ENCODE measurements at regions not wholly inside any gene's neighbourhood (a gene's known extent, or its start where the extent isn't known, plus 50 kb on each side); places are given as distances from the start of the nearest gene placed in this dataset.
"Not testable (repeated sequence)": the region's sequence is repeated elsewhere in the genome, so short reads cannot be mapped to it uniquely, and the experiment has no call there.

DNA sequence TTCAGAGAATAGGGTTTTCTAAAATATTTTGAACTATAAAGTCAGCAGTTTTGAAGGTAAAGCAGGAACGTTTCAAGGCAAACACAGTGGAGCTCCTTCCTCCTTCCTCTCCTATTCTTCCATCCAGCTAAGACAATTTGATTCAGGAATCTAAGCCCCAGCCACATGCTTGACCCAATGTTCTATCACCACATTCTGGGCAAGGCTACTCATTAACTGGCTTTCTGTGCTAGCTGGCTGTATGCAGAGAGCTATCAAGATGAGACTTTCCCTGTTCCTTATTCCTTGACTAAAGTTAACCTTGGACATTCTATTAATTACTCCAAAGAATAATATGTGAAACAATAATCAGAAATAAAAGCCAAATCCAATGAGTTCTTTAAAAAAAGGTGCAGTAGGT lies 266.9 kb downstream of the NOVA1 start:
- H3K27me3 ChIP-seq, result no peaks in the 10 kb centered on the region
- DNase-seq, result no peak

DNA sequence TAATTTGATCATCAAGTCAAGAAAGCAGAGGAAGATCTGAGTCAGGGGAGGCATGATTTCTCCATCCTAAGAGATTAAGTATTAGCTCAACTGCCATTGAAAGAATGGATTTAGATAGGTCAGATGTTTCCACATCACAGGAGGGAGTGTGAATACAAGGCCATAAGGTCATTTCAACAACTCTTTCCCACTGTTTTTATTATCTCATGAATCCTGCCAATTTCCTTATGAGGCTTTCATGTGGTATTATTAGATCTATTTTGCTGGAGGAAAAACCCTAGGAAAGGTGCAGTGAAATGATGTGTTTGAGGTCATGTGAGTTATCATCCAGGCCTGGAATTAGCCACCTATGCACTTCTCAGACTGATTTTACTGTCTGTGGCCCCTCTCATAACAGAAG lies 269.0 kb downstream of the NOVA1 start:
- no peaks in the 10 kb centered on the region for H3K9me3 ChIP-seq
- no peaks in the 10 kb centered on the region for H3K36me3 ChIP-seq
- no peak for DNase-seq
- H3K27me3 ChIP-seq, result no peaks in the 10 kb centered on the region
- no peak overlapping the region for H3K4me3 ChIP-seq

More for the DNA sequence above, 266.9 kb downstream of the NOVA1 start:
- H3K36me3 ChIP-seq, result no peaks in the 10 kb centered on the region
- no peak overlapping the region for H3K4me3 ChIP-seq
- H3K9me3 ChIP-seq, result no peaks in the 10 kb centered on the region

DNA sequence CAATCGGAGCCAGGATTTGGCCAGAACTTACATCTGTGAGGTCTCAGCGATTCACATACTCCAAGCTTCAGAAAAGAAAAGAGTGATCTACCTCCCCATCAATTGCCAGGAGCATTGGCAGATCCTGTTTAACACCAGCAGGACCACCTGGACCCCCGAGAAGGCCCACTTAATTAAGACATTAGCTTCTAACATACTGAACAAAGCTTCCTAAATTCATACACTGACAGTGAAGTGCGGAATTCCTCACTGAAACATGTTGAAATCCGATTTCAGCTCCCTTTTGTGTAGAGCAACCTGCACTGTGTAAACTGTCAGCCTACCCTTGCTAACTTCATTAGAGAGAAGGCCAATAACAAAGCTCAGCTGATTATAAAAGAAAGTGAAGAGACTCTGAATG lies 274.0 kb downstream of the NOVA1 start:
- H3K9me3 ChIP-seq, result no peaks in the 10 kb centered on the region
- H3K27me3 ChIP-seq, result no peaks in the 10 kb centered on the region
- no peak overlapping the region for H3K4me3 ChIP-seq
- no peaks in the 10 kb centered on the region for H3K36me3 ChIP-seq
- DNase-seq, result no peak

DNA sequence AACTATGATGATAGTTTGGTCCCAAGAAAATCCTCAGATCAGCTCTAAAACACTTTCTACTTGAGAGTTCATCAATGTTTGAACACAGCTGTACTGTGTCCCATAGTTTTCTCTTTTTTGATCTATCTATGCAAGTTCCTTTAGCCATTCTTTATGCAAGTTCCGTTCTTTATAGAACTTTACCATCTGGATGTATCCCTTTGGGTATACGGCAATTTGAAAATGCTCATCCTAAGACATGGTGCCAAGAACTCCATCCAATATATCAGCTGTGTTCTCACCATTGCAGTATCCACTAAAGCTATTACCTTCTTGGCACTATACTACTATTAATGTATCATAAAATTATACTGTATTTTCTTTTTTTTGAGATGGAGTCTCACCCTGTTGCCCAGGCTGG lies 276.9 kb downstream of the NOVA1 start:
- Histone ChIP-seq H3K4me3 (no peak overlapping the region), H3K36me3 (no peaks in the 10 kb centered on the region), H3K9me3 (no peaks in the 10 kb centered on the region), H3K27me3 (no peaks in the 10 kb centered on the region)
- DNase-seq, result no peak

DNA sequence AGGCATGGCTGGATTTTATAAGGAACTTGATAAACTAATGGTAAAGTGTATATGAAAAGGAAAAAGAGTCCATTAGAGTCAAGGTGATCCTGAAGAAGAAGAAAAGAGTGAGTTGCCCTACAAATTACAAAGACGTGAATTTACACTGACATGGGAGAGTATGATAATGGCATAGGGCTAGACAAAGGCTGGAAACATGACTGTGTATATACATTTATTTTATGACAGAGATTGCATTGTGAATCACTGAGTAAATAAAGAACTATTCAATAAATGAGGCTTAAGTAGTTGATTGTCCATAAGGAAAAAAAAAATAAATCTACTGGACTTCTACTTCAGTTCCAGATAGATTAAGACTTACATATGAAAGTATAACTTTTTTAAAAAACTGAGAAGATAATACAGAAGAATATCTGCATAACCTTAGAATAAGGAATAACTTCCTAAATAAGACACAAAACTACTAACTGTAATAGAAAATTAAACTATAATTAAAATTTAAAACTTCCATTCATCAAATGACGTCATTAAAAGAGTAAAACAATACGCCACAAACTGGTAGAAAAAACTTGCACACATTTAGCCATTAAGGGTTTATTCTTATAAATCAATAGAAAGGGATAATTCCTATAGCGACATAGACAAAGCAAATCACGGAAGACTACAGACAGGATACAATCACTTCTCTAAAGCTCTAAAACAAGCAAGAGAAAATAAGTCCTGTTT lies 278.5 kb downstream of the NOVA1 start:
- no peaks in the 10 kb centered on the region for H3K27me3 ChIP-seq
- H3K4me3 ChIP-seq, result no peak overlapping the region
- no peak for DNase-seq
- no peaks in the 10 kb centered on the region for H3K9me3 ChIP-seq
- no peaks in the 10 kb centered on the region for H3K36me3 ChIP-seq

DNA sequence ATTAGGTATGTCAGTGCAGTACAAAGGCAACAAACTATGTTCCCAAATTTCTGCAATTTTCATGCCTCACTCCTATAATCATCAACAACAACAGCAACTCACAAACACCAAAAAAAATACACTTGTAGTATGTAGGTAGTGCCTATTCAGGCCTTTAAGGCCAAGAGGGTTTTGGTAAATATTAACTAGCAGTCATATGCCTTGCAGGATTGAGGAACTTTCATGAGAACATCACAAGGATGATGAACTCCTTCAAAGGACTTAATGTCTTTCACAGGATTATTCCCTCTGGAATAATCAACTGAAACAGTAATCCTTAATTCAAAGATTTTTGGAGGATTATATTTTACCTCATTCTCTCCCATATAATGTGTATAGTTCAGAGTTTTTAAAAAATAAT lies 293.8 kb downstream of the NOVA1 start:
- DNase-seq, result no peak
- Histone ChIP-seq H3K36me3 (no peaks in the 10 kb centered on the region), H3K27me3 (no peaks in the 10 kb centered on the region), H3K9me3 (no peaks in the 10 kb centered on the region), H3K4me3 (no peak overlapping the region)

DNA sequence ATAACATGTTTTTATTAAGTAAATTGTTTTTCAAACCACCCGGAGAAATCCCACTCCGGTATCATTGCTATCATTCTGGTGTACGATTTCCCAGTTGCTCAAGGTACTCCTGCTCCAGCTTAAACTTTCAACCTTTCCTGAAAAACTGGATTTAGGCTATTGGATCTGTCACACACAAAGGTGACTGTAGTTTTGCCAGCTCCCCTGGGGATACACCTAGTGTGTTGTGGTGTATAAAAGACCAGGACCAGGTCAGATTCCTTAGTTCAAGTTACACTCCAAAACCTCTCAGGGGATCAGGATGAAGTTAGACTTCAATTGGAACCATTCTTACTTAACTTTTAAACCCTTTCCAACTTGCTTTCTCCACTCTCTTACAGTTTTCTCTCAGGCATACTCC lies 303.9 kb downstream of the NOVA1 start:
- no peak overlapping the region for H3K4me3 ChIP-seq
- DNase-seq, result no peak
- no peaks in the 10 kb centered on the region for H3K9me3 ChIP-seq
- H3K27me3 ChIP-seq, result no peaks in the 10 kb centered on the region
- H3K36me3 ChIP-seq, result no peaks in the 10 kb centered on the region

DNA sequence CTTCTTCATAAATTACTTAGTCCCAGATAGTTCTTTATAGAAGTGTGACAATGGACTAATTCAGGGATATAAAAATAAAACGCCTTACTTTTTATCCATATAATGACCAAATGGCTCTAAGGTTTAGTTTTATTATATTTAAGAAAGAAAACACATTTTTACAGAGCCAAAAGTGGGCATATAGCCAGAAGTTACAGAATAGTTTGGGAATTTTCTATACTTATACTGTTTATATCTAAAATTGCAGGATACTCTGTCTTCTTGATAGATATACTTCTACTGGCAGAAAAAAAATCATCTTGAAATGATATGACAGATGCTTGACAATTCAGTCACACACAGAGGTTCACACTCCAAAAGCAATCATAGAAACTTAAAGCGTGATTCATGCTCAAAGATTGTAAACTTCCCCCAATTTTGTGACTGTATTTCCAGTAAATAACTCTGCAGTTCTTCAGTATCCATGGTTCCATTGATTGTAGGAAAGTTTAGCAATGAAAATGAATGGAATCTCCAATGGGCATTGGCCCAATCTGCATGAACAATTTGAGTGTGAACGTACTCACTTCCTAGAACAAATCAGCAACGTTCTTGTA lies 307.8 kb downstream of the NOVA1 start:
- Histone ChIP-seq H3K27me3 (no peaks in the 10 kb centered on the region), H3K36me3 (no peaks in the 10 kb centered on the region), H3K4me3 (no peak overlapping the region), H3K9me3 (no peaks in the 10 kb centered on the region)
- DNase-seq, result no peak

DNA sequence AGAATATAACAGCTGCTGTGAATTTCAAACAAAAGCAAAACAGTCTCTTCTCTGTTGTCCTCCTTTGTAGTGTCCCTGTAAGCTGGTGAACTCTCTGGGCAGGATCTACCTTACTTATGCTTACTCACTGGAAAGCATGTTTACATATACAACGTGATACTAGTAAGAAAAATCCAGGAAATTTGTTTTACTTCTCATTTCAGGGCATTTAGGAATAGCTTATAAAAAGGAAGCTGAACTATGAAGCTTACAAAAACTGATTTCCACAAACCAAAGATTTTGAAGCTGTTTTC lies 311.0 kb downstream of the NOVA1 start:
- Histone ChIP-seq H3K4me3 (no peak overlapping the region), H3K9me3 (no peaks in the 10 kb centered on the region), H3K36me3 (no peaks in the 10 kb centered on the region), H3K27me3 (no peaks in the 10 kb centered on the region)
- no peak for DNase-seq

DNA sequence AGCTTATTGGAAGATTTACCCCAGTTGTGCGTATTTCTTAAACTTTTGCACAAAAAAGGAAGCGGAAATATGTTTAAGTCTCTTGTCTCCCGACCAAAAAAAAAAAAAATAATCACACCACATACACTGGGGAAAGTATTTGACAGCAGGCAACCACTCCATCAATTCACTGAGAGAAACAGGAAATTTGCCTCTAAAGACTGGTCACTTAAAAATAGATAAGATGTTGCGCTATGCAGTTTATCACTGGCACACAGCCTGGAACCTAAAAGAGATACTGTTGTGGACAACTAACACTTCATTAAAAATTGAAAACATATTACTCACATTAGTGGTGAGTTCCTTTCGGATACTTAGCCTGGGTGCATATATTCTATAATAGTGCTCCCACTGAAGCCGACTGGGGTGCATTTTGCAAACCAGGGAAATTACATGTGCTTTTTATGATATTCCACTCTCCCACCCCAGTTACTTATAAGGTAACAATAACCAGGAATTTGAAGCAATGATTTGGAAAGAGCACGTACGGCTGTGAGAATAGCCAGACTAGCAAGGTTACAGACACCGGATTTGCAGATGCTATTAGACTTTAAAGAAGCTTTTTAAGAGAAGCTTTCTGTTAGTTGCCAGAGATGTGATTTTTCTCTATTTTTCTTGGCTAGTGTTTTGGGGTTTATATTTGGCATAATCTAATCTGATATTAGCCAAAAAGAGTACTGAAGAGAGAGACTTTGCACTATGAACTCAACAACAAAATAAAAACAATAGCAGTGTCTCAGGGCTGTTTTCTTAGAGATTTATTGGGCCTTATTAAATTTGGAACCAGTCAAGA lies 311.5 kb downstream of the NOVA1 start:
- H3K27me3 ChIP-seq, result no peaks in the 10 kb centered on the region
- H3K9me3 ChIP-seq, result no peaks in the 10 kb centered on the region
- no peaks in the 10 kb centered on the region for H3K36me3 ChIP-seq
- DNase-seq, result no peak
- H3K4me3 ChIP-seq, result no peak overlapping the region

DNA sequence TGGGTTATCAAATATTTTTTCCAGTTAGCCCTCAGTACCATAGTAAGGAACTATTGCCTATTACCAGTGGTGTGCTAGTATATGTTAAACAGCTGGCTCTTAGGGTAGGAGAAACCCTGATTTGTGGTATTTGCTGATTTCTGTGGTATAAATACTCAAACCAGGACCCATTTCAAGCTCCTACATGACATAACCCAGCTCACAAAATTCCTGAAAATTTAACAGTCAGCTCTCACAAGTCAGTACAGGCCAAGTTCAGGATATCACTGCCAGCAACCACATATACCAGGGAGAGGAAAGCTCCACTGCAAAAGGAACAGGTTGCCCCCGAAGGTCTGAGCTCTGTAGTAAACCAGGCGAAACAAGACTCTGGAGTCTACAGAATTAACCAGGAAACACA lies 315.3 kb downstream of the NOVA1 start:
- no peaks in the 10 kb centered on the region for H3K9me3 ChIP-seq
- H3K4me3 ChIP-seq, result no peak overlapping the region
- DNase-seq, result no peak
- no peaks in the 10 kb centered on the region for H3K36me3 ChIP-seq
- no peaks in the 10 kb centered on the region for H3K27me3 ChIP-seq

DNA sequence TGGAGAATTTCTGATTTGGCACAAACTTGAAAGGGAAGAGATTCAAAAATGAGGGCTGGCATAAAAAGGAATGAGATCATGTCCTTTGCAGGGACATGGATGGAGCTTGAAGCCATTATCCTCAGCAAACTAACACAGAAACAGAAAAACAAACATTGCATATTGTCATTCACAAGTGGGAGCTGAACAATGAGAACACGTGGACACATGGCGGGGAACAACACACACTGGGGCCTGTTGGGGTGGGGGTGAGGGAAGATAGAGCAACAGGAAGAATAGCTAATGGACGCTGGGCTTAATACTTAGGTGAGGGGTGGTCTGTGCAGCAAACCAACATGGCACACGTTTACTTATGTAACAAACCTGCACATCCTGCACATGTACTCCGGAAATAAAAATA lies 315.8 kb downstream of the NOVA1 start:
- DNase-seq, H3K36me3 ChIP-seq, H3K27me3 ChIP-seq, H3K4me3 ChIP-seq, H3K9me3 ChIP-seq: not testable (repeated sequence)

DNA sequence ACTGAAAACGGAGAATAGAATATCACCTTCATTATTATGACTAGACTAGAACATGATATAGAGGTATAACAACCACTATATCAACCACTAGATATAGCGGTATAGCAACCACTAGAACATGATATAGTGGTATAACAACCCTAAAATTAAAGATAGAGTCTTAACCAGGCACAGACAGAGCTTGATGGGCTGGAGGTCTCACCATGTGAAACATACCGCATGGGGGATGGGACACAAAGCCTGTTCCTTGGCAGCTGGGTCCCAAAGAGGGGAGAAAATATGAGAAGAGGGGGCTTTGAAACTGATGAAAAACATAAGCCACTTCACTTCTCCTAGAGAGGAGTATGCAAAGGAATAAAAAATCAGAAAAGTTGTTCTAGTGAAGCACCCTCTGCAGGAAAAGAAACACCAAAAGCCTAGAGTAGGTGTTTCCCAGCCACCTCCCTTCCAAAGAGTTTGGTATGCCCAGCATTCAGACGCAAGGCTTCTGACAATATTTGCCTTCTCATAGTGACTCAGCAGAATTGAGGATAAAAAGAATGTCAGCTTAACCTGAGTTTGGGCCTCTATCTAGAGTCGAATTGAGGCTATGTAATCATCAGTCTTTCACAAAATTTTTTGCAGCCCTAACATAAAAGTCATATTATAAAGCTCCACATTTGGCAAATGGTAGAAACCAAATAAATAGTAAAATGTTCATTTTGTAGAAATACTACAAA lies 316.4 kb downstream of the NOVA1 start:
- DNase-seq, result peak; percentile 9

DNA sequence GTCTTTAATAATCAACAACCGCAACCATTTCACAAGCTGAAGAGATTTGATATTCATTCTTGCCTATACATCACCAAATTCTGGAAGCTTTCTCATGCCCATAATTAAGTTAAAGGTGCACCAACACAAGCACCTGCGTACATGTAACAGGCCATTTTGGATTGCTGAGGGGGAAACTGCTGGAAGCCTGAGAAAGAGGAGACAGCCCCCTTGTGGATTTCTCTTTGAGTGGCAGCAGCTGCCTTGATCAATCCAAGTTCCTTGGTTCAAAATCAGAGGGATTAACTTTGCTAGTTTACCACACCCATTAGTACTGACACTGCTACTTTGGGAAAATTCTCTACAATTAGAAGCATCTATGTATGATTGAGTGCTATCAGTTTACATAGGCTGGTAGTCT lies 321.1 kb downstream of the NOVA1 start:
- H3K36me3 ChIP-seq, result no peaks in the 10 kb centered on the region
- H3K4me3 ChIP-seq, result no peak overlapping the region
- DNase-seq, result no peak
- H3K9me3 ChIP-seq, result no peaks in the 10 kb centered on the region
- no peaks in the 10 kb centered on the region for H3K27me3 ChIP-seq

More for the DNA sequence above, 316.4 kb downstream of the NOVA1 start:
- no peaks in the 10 kb centered on the region for H3K36me3 ChIP-seq
- no peaks in the 10 kb centered on the region for H3K9me3 ChIP-seq
- H3K27me3 ChIP-seq, result no peaks in the 10 kb centered on the region
- H3K4me3 ChIP-seq, result no peak overlapping the region

DNA sequence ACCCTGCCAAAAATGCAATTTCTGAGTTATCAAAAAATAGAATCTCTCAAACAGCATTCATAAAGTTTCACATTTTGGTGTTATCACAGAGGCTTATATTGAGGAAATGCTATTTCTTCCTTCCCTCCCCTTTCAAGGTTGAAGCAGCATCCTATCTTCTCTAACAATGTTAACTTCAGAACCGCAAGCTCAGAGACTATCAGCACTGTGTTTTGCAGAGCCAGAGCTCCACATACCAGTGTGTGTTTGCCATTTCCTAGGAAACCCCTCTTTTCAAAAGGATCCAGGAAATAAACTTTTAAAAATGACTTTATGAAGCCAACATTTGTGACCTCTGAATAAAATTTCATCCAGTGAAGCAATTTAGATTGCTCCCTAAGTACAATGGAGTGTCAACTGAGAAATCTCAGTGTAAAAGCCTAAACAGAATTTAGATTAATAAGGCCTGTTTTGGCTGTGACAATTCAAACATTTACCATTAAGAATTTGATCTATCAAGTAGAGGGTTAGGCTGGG lies 332.6 kb downstream of the NOVA1 start:
- Histone ChIP-seq H3K27me3 (no peaks in the 10 kb centered on the region), H3K36me3 (no peaks in the 10 kb centered on the region), H3K4me3 (no peak overlapping the region), H3K9me3 (no peaks in the 10 kb centered on the region)
- no peak for DNase-seq

DNA sequence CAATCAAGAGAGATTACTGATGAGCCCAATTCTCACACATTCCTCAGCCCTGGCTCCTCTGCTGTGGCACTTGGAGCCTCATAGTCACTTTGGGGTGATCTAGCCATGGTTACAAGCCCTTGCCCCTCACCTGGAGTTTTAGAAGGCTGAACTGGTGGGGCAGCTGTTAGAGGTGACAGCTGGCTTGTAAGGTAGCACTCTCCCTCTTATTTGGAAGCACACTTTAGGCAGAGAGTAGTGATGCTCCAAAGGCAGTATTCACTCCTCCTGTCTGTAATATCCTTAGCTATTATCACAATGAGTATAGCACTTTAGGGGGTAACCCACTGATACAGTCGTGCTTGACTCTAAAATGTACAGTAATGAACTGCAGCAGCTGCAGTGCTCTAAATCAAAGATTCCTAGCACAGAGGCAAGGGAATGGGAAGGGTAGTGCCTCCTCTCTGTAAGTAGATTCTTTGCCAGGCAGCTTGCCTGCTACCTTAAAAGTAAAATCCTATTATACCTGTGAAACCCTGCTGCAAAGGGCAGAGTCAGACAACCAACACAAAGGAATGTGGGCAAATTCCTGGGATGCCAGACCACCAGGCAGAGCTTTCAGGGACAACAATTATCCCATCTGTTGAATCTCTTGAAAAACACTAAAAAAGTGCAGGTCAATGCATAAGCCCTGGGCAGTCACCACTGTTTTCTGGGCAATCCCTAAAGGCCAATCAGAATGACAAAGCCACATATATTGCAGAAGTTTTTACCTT lies 336.3 kb downstream of the NOVA1 start:
- no peaks in the 10 kb centered on the region for H3K9me3 ChIP-seq
- H3K4me3 ChIP-seq, result no peak overlapping the region
- H3K27me3 ChIP-seq, result no peaks in the 10 kb centered on the region
- no peak for DNase-seq
- no peaks in the 10 kb centered on the region for H3K36me3 ChIP-seq
